ENCODE measurements at regions not wholly inside any gene's neighbourhood (a gene's known extent, or its start where the extent isn't known, plus 50 kb on each side); places are given as distances from the start of the nearest gene placed in this dataset.

DNA sequence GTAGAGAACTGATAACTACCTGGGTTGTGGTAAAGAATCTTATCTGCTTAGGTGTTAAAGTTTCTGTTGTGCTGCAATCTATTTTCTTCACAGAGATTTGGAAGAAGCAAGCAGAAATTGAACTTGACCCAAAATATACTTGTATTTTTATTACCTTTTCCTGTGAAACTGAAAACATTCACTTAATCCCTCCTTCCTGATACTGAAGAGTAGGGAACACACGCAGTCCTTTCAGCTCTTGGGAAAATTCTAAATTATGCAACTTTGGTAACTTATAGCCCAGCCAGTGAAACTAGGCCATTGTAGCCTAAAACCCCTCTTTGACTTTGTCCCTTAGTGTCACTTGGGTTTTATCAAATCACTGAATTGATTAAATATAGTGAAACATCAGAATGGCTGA lies 128.4 kb upstream of the MEIS1 start:
- Histone ChIP-seq H3K36me3 (ENCODE audit: control insufficient read depth in 2 of 2, insufficient read depth in 2 of 2, low read length in 2 of 2) (no peaks in the 10 kb centered on the region), H3K4me1 (ENCODE audit: control insufficient read depth, insufficient read depth, low read length) (peaks cover 9% of the 10 kb centered on the region), H3K27ac (ENCODE audit: low read length) (no peak overlapping the region), H3K9ac (ENCODE audit: low read length in 2 of 2) (no peak overlapping the region), H3K9me3 (ENCODE audit: control insufficient read depth in 2 of 2, low read length in 2 of 2) (no peaks in the 10 kb centered on the region), H3K4me3 (ENCODE audit: low read length in 2 of 2) (no peak overlapping the region), H3K27me3 (ENCODE audit: control insufficient read depth in 1 of 2, insufficient read depth in 2 of 2, low read length in 2 of 2) (no peaks in the 10 kb centered on the region)

DNA sequence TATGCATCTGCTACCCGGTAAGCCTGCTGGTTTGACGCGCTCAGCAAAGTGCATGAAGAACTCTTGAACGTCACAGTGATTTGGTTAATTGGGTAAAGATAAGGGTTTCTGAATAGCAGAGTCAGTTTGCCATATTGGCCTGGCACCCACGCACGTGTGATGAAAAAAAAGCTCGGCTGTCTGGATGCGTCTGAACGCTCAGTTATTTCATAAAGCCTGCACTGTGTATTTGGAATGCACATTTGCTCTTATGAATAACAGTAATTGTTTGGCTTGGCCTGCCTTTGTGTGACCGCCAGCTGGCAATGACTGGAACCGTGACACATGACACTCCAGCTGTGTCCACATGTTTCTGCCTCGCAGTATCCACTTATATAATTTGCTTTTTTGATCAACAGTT lies 129.2 kb upstream of the MEIS1 start:
- Histone ChIP-seq H3K36me3 (ENCODE audit: control insufficient read depth in 2 of 2, insufficient read depth in 2 of 2, low read length in 2 of 2) (no peaks in the 10 kb centered on the region), H3K27ac (ENCODE audit: low read length) (no peak overlapping the region), H3K4me1 (ENCODE audit: control insufficient read depth, insufficient read depth, low read length) (peaks cover 9% of the 10 kb centered on the region), H3K4me3 (ENCODE audit: low read length in 2 of 2) (no peak overlapping the region), H3K27me3 (ENCODE audit: control insufficient read depth in 1 of 2, insufficient read depth in 2 of 2, low read length in 2 of 2) (no peaks in the 10 kb centered on the region), H3K9ac (ENCODE audit: low read length in 2 of 2) (no peak overlapping the region), H3K9me3 (ENCODE audit: control insufficient read depth in 2 of 2, low read length in 2 of 2) (no peaks in the 10 kb centered on the region)

DNA sequence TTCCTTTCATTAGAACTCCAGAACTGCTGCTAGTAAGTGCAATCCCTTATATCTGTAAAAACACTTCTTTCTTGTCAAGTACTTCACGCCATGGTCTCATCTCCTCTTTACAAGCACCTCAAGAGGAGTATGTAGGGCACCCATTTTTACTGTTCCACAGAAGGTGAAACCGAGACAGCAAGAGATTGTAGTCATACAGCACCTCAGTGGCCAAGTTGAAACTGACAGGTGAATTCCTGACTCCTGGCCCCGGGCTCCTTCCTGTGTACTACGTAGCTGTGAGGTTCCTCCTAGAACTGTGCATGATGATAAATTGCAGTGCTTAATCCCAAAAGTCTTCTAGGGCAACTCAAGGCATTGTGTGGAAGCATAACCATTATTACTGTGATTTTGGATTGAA lies 131.5 kb upstream of the MEIS1 start:
- Histone ChIP-seq H3K27ac (ENCODE audit: low read length) (no peak overlapping the region), H3K4me3 (ENCODE audit: low read length in 2 of 2) (no peak overlapping the region), H3K36me3 (ENCODE audit: control insufficient read depth in 2 of 2, insufficient read depth in 2 of 2, low read length in 2 of 2) (no peaks in the 10 kb centered on the region), H3K9me3 (ENCODE audit: control insufficient read depth in 2 of 2, low read length in 2 of 2) (no peaks in the 10 kb centered on the region), H3K9ac (ENCODE audit: low read length in 2 of 2) (no peak overlapping the region), H3K4me1 (ENCODE audit: control insufficient read depth, insufficient read depth, low read length) (peaks cover 9% of the 10 kb centered on the region), H3K27me3 (ENCODE audit: control insufficient read depth in 1 of 2, insufficient read depth in 2 of 2, low read length in 2 of 2) (no peaks in the 10 kb centered on the region)

DNA sequence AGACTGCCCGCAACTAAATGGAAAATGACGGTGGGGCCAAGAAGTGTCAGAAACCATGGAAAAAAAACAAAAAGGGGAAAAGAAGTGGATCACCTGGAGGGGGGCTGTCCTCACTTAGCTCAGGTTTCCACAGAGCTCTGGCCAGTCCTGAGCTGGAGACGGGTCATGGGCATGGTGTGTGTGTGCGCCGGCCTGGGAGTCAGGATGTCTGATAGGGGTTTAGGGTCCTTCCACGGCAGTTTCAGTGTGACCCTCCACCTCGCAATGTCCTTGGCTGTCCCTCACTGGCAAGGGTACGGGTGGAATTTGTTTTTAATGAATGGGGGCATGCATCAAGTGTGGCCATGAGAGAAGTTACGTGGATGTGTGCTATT lies 133.2 kb upstream of the MEIS1 start:
- Histone ChIP-seq H3K9ac (ENCODE audit: low read length in 2 of 2) (peak overlapping the region in 1 of 2 donors; percentile 65), H3K27ac (ENCODE audit: low read length) (peak overlapping the region; percentile 86)

DNA sequence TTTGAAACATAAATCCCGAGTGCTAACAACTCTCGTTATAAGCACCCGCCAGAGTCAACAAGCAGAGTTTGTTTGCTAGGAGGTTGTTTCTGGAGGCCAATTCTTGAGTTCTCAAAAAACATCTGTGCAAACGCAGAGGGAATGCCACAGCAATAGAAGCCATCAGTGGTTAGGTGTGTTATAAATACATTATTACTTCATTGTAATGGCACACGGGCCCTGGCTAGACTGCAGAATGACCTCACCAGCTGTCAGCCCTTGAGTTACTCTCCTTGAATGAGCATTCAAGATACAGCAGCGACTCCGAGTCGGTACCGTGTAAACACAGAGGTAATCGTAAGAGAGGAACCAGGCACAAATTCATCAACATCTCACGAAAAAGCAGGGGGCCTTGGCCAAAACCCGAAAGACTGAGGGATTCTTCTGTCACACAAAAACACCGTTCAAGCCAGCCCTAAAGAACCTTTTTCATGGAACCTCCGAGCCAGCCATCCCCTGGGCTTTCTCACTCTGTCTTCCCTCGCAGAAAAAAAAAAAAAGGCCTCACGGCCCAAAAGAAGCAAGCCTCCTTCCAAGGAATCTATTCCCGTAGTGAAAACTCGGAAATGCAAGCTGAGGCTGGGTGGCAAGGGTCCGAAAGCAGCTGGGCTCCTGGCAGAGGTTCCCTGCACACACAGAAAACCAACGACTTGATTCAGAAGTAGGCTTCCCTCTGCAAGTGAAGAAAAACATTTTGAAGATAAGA lies 133.7 kb upstream of the MEIS1 start:
- Histone ChIP-seq H3K4me3 (ENCODE audit: low read length in 2 of 2) (peak overlapping the region; percentile 61 to 65), H3K4me1 (ENCODE audit: control insufficient read depth, insufficient read depth, low read length) (peaks cover 9% of the 10 kb centered on the region), H3K36me3 (ENCODE audit: control insufficient read depth in 2 of 2, insufficient read depth in 2 of 2, low read length in 2 of 2) (no peaks in the 10 kb centered on the region), H3K27ac (ENCODE audit: low read length) (peak overlapping the region; percentile 86), H3K9me3 (ENCODE audit: control insufficient read depth in 2 of 2, low read length in 2 of 2) (no peaks in the 10 kb centered on the region), H3K9ac (ENCODE audit: low read length in 2 of 2) (peak overlapping the region; percentile 62 to 65), H3K27me3 (ENCODE audit: control insufficient read depth in 1 of 2, insufficient read depth in 2 of 2, low read length in 2 of 2) (no peaks in the 10 kb centered on the region)

More for the DNA sequence above, 133.2 kb upstream of the MEIS1 start:
- Histone ChIP-seq H3K4me3 (ENCODE audit: low read length in 2 of 2) (peak overlapping the region; percentile 61 to 65), H3K4me1 (ENCODE audit: control insufficient read depth, insufficient read depth, low read length) (peaks cover 9% of the 10 kb centered on the region), H3K27me3 (ENCODE audit: control insufficient read depth in 1 of 2, insufficient read depth in 2 of 2, low read length in 2 of 2) (no peaks in the 10 kb centered on the region), H3K9me3 (ENCODE audit: control insufficient read depth in 2 of 2, low read length in 2 of 2) (no peaks in the 10 kb centered on the region), H3K36me3 (ENCODE audit: control insufficient read depth in 2 of 2, insufficient read depth in 2 of 2, low read length in 2 of 2) (no peaks in the 10 kb centered on the region)

DNA sequence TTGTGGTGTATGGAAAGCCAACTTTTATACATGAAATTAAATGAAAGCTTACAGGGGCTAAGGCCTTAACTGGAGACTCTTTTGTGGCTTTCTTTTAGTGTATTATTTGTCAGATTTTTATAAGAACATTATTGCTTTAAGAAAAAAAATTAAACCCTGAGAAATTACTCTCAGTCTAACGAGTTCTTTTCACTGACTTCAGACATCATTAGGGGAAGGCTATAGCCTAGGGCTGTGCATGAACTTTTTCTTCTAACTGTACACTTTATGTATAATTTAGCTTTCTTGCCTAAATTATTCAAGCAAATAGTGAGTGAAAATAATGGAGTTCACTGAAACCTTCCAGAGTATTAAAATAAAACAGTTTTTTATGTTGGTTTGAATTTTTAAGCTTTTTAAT lies 151.1 kb upstream of the MEIS1 start:
- no peak overlapping the region for H3K4me3 ChIP-seq (ENCODE audit: low read length in 2 of 2)
- H3K9ac ChIP-seq (ENCODE audit: low read length in 2 of 2) = no peak overlapping the region
- H3K4me1 ChIP-seq (ENCODE audit: control insufficient read depth, insufficient read depth, low read length) = no peaks in the 10 kb centered on the region
- H3K27ac ChIP-seq (ENCODE audit: low read length) = no peak overlapping the region
- H3K36me3 ChIP-seq (ENCODE audit: control insufficient read depth in 2 of 2, insufficient read depth in 2 of 2, low read length in 2 of 2) = no peaks in the 10 kb centered on the region
- no peaks in the 10 kb centered on the region for H3K9me3 ChIP-seq (ENCODE audit: control insufficient read depth in 2 of 2, low read length in 2 of 2)
- H3K27me3 ChIP-seq (ENCODE audit: control insufficient read depth in 1 of 2, insufficient read depth in 2 of 2, low read length in 2 of 2) = no peaks in the 10 kb centered on the region

DNA sequence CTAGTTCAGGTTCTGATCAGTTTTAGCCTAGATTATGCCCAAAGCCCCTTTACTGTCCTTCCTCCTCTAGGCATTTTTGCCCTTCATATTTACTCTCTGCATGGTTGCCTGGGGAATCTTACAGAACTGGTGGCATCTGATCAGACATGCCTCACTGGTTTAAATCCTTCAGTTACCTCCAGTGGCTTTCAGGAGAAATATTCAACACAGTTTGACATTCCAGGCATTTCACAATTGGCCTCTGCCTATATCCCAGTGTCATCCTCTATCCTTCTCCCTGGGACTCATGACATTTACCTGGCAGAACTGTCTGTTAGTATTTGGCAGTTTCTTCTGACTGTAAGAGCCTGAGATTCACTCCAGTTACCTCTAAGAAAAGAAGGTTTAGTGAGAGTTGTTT lies 152.9 kb upstream of the MEIS1 start:
- H3K36me3 ChIP-seq (ENCODE audit: control insufficient read depth in 2 of 2, insufficient read depth in 2 of 2, low read length in 2 of 2) = no peaks in the 10 kb centered on the region
- H3K9me3 ChIP-seq (ENCODE audit: control insufficient read depth in 2 of 2, low read length in 2 of 2) = no peaks in the 10 kb centered on the region
- no peak overlapping the region for H3K4me3 ChIP-seq (ENCODE audit: low read length in 2 of 2)
- no peaks in the 10 kb centered on the region for H3K27me3 ChIP-seq (ENCODE audit: control insufficient read depth in 1 of 2, insufficient read depth in 2 of 2, low read length in 2 of 2)
- no peaks in the 10 kb centered on the region for H3K4me1 ChIP-seq (ENCODE audit: control insufficient read depth, insufficient read depth, low read length)
- no peak overlapping the region for H3K27ac ChIP-seq (ENCODE audit: low read length)
- no peak overlapping the region for H3K9ac ChIP-seq (ENCODE audit: low read length in 2 of 2)

DNA sequence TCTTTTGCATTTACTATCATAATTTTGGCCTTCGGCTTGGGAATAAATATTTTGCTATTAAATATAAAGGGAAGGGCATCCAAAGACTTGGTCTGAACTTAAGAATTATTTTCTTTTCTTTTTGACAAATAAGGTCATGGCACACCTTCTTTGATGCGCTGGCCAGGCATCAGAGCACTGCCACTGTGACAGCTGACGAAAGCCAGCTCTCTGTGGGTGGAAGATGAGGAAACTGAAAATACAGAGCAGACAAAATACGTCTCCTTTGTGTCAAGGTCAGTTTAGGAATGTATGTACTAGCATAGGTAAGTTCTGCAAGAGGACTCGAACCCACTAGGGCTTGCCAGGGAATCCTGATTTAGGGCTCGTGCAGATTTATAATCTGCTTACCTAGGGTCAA lies 155.9 kb upstream of the MEIS1 start:
- no peak overlapping the region for H3K4me3 ChIP-seq (ENCODE audit: low read length in 2 of 2)
- no peaks in the 10 kb centered on the region for H3K4me1 ChIP-seq (ENCODE audit: control insufficient read depth, insufficient read depth, low read length)
- peaks cover 0 to 2% of the 10 kb centered on the region in 2 donors for H3K9me3 ChIP-seq (ENCODE audit: control insufficient read depth in 2 of 2, low read length in 2 of 2)
- H3K27ac ChIP-seq (ENCODE audit: low read length) = no peak overlapping the region
- no peak overlapping the region for H3K9ac ChIP-seq (ENCODE audit: low read length in 2 of 2)
- no peaks in the 10 kb centered on the region for H3K27me3 ChIP-seq (ENCODE audit: control insufficient read depth in 1 of 2, insufficient read depth in 2 of 2, low read length in 2 of 2)
- no peaks in the 10 kb centered on the region for H3K36me3 ChIP-seq (ENCODE audit: control insufficient read depth in 2 of 2, insufficient read depth in 2 of 2, low read length in 2 of 2)

DNA sequence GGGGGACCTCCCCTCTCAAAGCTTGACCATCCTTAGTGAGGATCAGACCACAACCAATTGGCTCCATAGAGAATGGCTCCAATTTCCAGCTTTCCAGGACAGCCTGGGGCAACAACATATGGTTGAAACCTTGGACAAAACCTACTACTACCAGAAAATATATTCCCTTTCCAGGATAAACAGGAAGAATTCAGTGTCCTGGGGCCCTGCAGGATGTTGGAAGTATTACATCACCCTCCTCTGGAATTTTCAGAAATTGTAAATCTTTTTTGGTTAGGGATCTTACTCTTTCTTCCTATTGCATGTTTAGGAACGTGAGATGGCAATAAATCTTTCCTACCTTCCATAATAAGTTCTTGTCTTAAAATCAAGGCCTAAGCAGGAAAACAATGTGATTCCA lies 158.9 kb upstream of the MEIS1 start:
- Histone ChIP-seq H3K27ac (ENCODE audit: low read length) (no peak overlapping the region), H3K4me3 (ENCODE audit: low read length in 2 of 2) (no peak overlapping the region), H3K36me3 (ENCODE audit: control insufficient read depth in 2 of 2, insufficient read depth in 2 of 2, low read length in 2 of 2) (no peaks in the 10 kb centered on the region), H3K9ac (ENCODE audit: low read length in 2 of 2) (no peak overlapping the region), H3K27me3 (ENCODE audit: control insufficient read depth in 1 of 2, insufficient read depth in 2 of 2, low read length in 2 of 2) (no peaks in the 10 kb centered on the region), H3K9me3 (ENCODE audit: control insufficient read depth in 2 of 2, low read length in 2 of 2) (peaks cover 0 to 2% of the 10 kb centered on the region in 2 donors), H3K4me1 (ENCODE audit: control insufficient read depth, insufficient read depth, low read length) (no peaks in the 10 kb centered on the region)

DNA sequence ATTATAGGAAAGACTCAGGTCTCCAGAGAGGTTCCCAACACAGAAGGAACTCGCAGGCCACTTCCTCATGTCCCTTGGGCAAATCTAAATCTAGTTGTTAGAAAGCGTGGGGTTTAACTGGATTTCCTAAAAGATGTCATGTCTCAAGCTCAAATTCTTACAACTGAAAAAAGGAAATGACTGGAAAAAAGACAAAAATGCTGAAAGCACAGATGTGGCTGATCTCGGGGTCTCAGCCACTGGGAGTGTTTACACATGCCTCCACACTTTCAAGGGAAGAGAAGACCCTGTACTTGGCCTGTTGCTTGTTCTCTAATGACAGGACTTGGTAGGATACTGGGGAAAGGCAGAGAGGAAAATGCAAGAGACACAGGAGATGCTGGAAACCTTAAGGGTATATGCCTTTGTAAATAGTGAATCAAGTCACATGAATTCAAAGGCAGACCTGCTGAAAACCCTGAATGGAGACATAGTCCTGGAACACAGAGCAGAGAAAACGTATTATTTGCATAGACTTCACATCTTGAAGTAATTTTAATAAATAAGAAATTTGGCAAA lies 160.9 kb upstream of the MEIS1 start:
- H3K4me1 ChIP-seq (ENCODE audit: control insufficient read depth, insufficient read depth, low read length) = no peaks in the 10 kb centered on the region
- H3K27me3 ChIP-seq (ENCODE audit: control insufficient read depth in 1 of 2, insufficient read depth in 2 of 2, low read length in 2 of 2) = no peaks in the 10 kb centered on the region
- H3K27ac ChIP-seq (ENCODE audit: low read length) = no peak overlapping the region
- peaks cover 0 to 2% of the 10 kb centered on the region in 2 donors for H3K9me3 ChIP-seq (ENCODE audit: control insufficient read depth in 2 of 2, low read length in 2 of 2)
- H3K4me3 ChIP-seq (ENCODE audit: low read length in 2 of 2) = no peak overlapping the region
- no peaks in the 10 kb centered on the region for H3K36me3 ChIP-seq (ENCODE audit: control insufficient read depth in 2 of 2, insufficient read depth in 2 of 2, low read length in 2 of 2)
- H3K9ac ChIP-seq (ENCODE audit: low read length in 2 of 2) = no peak overlapping the region

DNA sequence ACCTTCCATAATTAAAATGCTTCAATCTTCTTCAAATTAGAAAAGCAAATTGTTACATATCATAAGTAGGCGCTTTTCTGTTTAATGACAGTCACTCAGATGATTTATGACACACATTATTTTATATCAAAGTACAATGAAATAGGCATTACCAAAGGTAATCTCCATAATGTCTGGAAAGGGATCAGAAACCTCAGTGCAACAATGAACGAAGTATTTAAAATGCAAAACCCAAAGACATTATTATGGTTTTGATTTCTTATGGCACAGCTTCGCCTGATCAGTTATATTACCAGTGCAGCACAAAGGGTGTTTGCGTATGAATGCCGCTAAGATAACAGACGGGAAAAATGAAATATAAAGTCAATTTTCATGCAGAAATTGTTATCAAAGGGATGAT lies 162.2 kb upstream of the MEIS1 start:
- no peak overlapping the region for H3K4me3 ChIP-seq (ENCODE audit: low read length in 2 of 2)

More for the DNA sequence above, 162.2 kb upstream of the MEIS1 start:
- Histone ChIP-seq H3K27ac (ENCODE audit: low read length) (no peak overlapping the region), H3K4me1 (ENCODE audit: control insufficient read depth, insufficient read depth, low read length) (no peaks in the 10 kb centered on the region), H3K9ac (ENCODE audit: low read length in 2 of 2) (no peak overlapping the region), H3K27me3 (ENCODE audit: control insufficient read depth in 1 of 2, insufficient read depth in 2 of 2, low read length in 2 of 2) (no peaks in the 10 kb centered on the region), H3K36me3 (ENCODE audit: control insufficient read depth in 2 of 2, insufficient read depth in 2 of 2, low read length in 2 of 2) (no peaks in the 10 kb centered on the region), H3K9me3 (ENCODE audit: control insufficient read depth in 2 of 2, low read length in 2 of 2) (peaks cover 0 to 2% of the 10 kb centered on the region in 2 donors)
